Liver (tissue), 8 donors: ENCODE measurements at regions not wholly inside any gene's neighbourhood (a gene's known extent, or its start where the extent isn't known, plus 50 kb on each side); places are given as distances from the start of the nearest gene placed in this dataset.

Source experiments
- DNase-seq: peaks from one replicate; pipeline ENCODE4 v3.0.0-alpha.2; 2017; ENCODE audit warnings: low spot score
- H3K27ac ChIP-seq, 2 donors: one replicate each; pipeline ENCODE4 v1.7.0; 2013; ENCODE audit warnings: inconsistent platforms in 2 of 2, low read length in 2 of 2, control low read depth in 1 of 2, low read depth in 1 of 2, mild to moderate bottlenecking in 1 of 2
- H3K27me3 ChIP-seq, 4 donors: one replicate each; pipeline versions ENCODE4 v1.6.1 to v1.7.0; 2013; ENCODE audit warnings: low read length in 3 of 4, inconsistent platforms in 1 of 4, mild to moderate bottlenecking in 1 of 4, moderate library complexity in 1 of 4; ENCODE audit not compliant: control insufficient read depth in 4 of 4, insufficient read depth in 4 of 4
- H3K36me3 ChIP-seq, 4 donors: one replicate each; pipeline versions ENCODE4 v1.6.1 to v1.7.0; 2013; ENCODE audit warnings: low read length in 3 of 4, mild to moderate bottlenecking in 3 of 4, low read depth in 1 of 4, moderate library complexity in 1 of 4; ENCODE audit not compliant: control insufficient read depth in 4 of 4, insufficient read depth in 3 of 4
- H3K4me1 ChIP-seq, 4 donors: one replicate each; pipeline versions ENCODE4 v1.6.1 to v1.7.0; 2013; ENCODE audit warnings: low read length in 3 of 4, mild to moderate bottlenecking in 3 of 4, moderate library complexity in 1 of 4; ENCODE audit not compliant: control insufficient read depth in 4 of 4, insufficient read depth in 4 of 4
- H3K4me3 ChIP-seq, 3 donors: one replicate each; pipeline versions ENCODE4 v1.6.1 to v1.7.0; 2013; ENCODE audit warnings: low read length in 3 of 3, control low read depth in 1 of 3, low read depth in 1 of 3, mild to moderate bottlenecking in 1 of 3
- H3K9ac ChIP-seq, 2 donors: one replicate each; pipeline ENCODE4 v1.7.0; 2013; ENCODE audit warnings: low read length in 2 of 2, mild to moderate bottlenecking in 2 of 2, moderate library complexity in 2 of 2, control low read depth in 1 of 2, low read depth in 1 of 2
- H3K9me3 ChIP-seq, 4 donors: one replicate each; pipeline versions ENCODE4 v1.6.1 to v1.7.0; 2013; ENCODE audit warnings: low read length in 3 of 4; ENCODE audit not compliant: control insufficient read depth in 4 of 4
- ATF3 ChIP-seq: IDR thresholded peaks from 2 replicates; pipeline ENCODE4 v1.6.1; 2016; ENCODE audit warnings: antibody characterized with exemption
- EGR1 ChIP-seq, 2 donors: IDR thresholded peaks; 2 replicates each; pipeline ENCODE4 v1.6.1; 2016 to 2018; ENCODE audit warnings: antibody characterized with exemption in 2 of 2, low read depth in 2 of 2
- FOXA1 ChIP-seq: IDR thresholded peaks from 2 replicates; pipeline ENCODE4 v1.6.1; 2016; ENCODE audit warnings: antibody characterized with exemption
- FOXA2 ChIP-seq: IDR thresholded peaks from 2 replicates; pipeline ENCODE4 v1.6.1; 2016; ENCODE audit warnings: antibody characterized with exemption
- GABPA ChIP-seq, 2 donors: IDR thresholded peaks in 1 of 2; conservative IDR thresholded peaks in 1 of 2; 2 replicates each; pipeline ENCODE4 v1.6.1; 2016; ENCODE audit warnings: antibody characterized with exemption in 2 of 2, mild to moderate bottlenecking in 1 of 2, moderate library complexity in 1 of 2
- HNF4A ChIP-seq, 2 donors: conservative IDR thresholded peaks; 2 replicates each; pipeline ENCODE4 v1.6.1; 2016; ENCODE audit warnings: antibody characterized with exemption in 2 of 2, mild to moderate bottlenecking in 2 of 2
- HNF4G ChIP-seq: IDR thresholded peaks from 2 replicates; pipeline ENCODE4 v1.6.1; 2016; ENCODE audit warnings: antibody characterized with exemption
- JUND ChIP-seq, 2 donors: IDR thresholded peaks; 2 replicates each; pipeline ENCODE4 v1.6.1; 2016; ENCODE audit warnings: antibody characterized with exemption in 2 of 2
- MAX ChIP-seq: IDR thresholded peaks from 2 replicates; pipeline ENCODE4 v1.6.1; 2016; ENCODE audit warnings: antibody characterized with exemption
- NR2F2 ChIP-seq: IDR thresholded peaks from 2 replicates; pipeline ENCODE4 v1.6.1; 2016; ENCODE audit warnings: antibody characterized with exemption
- RAD21 ChIP-seq, 2 donors: IDR thresholded peaks; 2 replicates each; pipeline ENCODE4 v1.6.1; 2016; ENCODE audit warnings: antibody characterized with exemption in 2 of 2, mild to moderate bottlenecking in 2 of 2
- RXRA ChIP-seq, 2 donors: IDR thresholded peaks; 2 replicates each; pipeline ENCODE4 v1.6.1; 2017 to 2018; ENCODE audit warnings: antibody characterized with exemption in 2 of 2, mild to moderate bottlenecking in 1 of 2
- SP1 ChIP-seq: IDR thresholded peaks from 2 replicates; pipeline ENCODE4 v1.6.1; 2018; ENCODE audit warnings: antibody characterized with exemption, mild to moderate bottlenecking
- TAF1 ChIP-seq: conservative IDR thresholded peaks from 2 replicates; pipeline ENCODE4 v1.6.1; 2016; ENCODE audit warnings: antibody characterized with exemption, mild to moderate bottlenecking
- YY1 ChIP-seq: IDR thresholded peaks from 2 replicates; pipeline ENCODE4 v1.6.1; 2016; ENCODE audit warnings: antibody characterized with exemption, mild to moderate bottlenecking
- WGBS: extraction: QIAGEN DNeasy Blood & Tissue Kit; methylation state at CpG from one replicate; pipeline ENCODE4 v1.1.7; 2013; 5-methylcytosine and 5-hydroxymethylcytosine counted together
- TF ChIP-seq, protein P1 (sequence below): fragments of 150-350 bp; IDR thresholded peaks from 2 replicates; pipeline ENCODE4 v1.5.1; 2017; ENCODE audit warnings: improper control_type of control experiment, low read depth, low read length; ENCODE audit not compliant: missing input control
- donor health status: healthy.
- donor health status: healthy.
- donor health status: healthy.
- donor health status: healthy.
- donor health status: healthy.

GRCh38 chr10:53579773-53580172 lies 807.2 kb upstream of the MBL2 start (continued):
- TF ChIP-seq MAX (no peak), JUND (IDR thresholded peaks at IDR 0.05) (no peak), GABPA (IDR thresholded peaks at IDR 0.05 in 1 of 2, conservative IDR thresholded peaks at IDR 0.05 in 1 of 2) (no peak), FOXA2 (no peak), SP1 (no peak)

DNA sequence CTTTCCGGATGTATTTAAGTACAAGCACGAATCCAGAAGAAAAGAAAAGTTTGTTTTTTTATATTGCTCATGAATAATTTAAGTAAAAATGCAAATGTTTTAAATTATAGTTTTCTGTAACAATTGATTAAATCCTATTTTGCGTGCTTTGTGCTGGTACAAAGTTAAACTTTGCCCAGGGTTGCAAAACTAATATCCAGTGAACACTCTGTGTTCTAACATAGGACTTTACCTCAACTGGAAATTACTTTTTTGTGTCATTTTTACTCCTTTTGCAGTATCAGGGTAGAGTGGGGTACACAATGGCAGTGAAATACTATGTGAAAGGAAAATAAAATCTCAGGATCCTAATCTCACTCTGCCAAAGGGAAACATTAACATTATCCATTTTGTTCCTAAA lies 801.4 kb upstream of the MBL2 start:
- no peak for TF ChIP-seq JUND (IDR thresholded peaks at IDR 0.05)
- TF ChIP-seq RAD21 (IDR thresholded peaks at IDR 0.05), result peak in 1 of 2 donors; percentile 15
- peak; percentile 82 to 86 for TF ChIP-seq HNF4A (conservative IDR thresholded peaks at IDR 0.05)
- no peak for TF ChIP-seq EGR1 (IDR thresholded peaks at IDR 0.05; ENCODE audit: low read depth in 2 of 2)
- TF ChIP-seq ATF3, result no peak
- TF ChIP-seq GABPA (IDR thresholded peaks at IDR 0.05 in 1 of 2, conservative IDR thresholded peaks at IDR 0.05 in 1 of 2), result no peak
- no peak for TF ChIP-seq RXRA (IDR thresholded peaks at IDR 0.05)
- TF ChIP-seq FOXA1, result no peak
- TF ChIP-seq FOXA2, result no peak
- peak; percentile 48 for TF ChIP-seq HNF4G
- peak; percentile 68 for TF ChIP-seq SP1
- no peak for TF ChIP-seq NR2F2
- 68% methylated on average over 3 of the region's 3 CpGs for WGBS
- Histone ChIP-seq H3K27me3 (no peaks in the 10 kb centered on the region), H3K36me3 (no peaks in the 10 kb centered on the region), H3K4me3 (no peak overlapping the region), H3K9me3 (no peaks in the 10 kb centered on the region), H3K4me1 (peaks cover 2 to 22% (median 8%) of the 10 kb centered on the region in 4 donors), H3K9ac (no peak overlapping the region), H3K27ac (peak overlapping the region; percentile 38 to 51)
- no peak for DNase-seq

DNA sequence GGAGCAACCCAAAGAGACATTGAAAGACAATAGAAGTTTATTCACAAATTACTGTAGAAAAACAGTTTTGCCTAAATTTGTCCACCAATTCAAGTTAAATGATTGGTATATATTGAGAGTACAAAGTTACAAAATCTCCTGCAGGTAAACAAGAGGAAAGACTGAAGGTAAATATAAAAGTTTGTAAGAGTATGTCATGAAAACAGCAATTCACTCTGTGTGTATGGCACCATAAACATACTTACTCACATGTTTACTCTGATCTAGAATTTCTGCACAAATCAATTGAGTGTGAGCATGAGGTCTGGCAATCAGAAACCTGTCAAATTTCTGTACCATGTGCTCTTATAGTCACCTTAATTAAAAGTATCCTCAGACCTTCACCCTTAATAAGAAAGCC lies 800.9 kb upstream of the MBL2 start:
- Histone ChIP-seq H3K4me1 (peaks cover 2 to 22% (median 8%) of the 10 kb centered on the region in 4 donors), H3K27me3 (no peaks in the 10 kb centered on the region), H3K9ac (no peak overlapping the region), H3K36me3 (no peaks in the 10 kb centered on the region), H3K27ac (peak overlapping the region; percentile 38 to 60), H3K4me3 (no peak overlapping the region), H3K9me3 (no peaks in the 10 kb centered on the region)
- no peak for TF ChIP-seq JUND (IDR thresholded peaks at IDR 0.05)
- peak; percentile 84 for TF ChIP-seq FOXA2
- DNase-seq, result no peak

- H3K27ac ChIP-seq, result peak overlapping the region; percentile 38 to 60
- H3K9me3 ChIP-seq, result no peaks in the 10 kb centered on the region
- TF ChIP-seq YY1 (peak; percentile 13), RAD21 (IDR thresholded peaks at IDR 0.05) (no peak), HNF4A (conservative IDR thresholded peaks at IDR 0.05) (peak; percentile 46 to 56), TAF1 (no peak), NR2F2 (no peak), SP1 (peak; percentile 6)
- TF ChIP-seq, protein P1, sequence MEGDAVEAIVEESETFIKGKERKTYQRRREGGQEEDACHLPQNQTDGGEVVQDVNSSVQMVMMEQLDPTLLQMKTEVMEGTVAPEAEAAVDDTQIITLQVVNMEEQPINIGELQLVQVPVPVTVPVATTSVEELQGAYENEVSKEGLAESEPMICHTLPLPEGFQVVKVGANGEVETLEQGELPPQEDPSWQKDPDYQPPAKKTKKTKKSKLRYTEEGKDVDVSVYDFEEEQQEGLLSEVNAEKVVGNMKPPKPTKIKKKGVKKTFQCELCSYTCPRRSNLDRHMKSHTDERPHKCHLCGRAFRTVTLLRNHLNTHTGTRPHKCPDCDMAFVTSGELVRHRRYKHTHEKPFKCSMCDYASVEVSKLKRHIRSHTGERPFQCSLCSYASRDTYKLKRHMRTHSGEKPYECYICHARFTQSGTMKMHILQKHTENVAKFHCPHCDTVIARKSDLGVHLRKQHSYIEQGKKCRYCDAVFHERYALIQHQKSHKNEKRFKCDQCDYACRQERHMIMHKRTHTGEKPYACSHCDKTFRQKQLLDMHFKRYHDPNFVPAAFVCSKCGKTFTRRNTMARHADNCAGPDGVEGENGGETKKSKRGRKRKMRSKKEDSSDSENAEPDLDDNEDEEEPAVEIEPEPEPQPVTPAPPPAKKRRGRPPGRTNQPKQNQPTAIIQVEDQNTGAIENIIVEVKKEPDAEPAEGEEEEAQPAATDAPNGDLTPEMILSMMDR, result no peak
- H3K4me1 ChIP-seq, result peaks cover 2 to 22% (median 8%) of the 10 kb centered on the region in 4 donors
- WGBS, result 63% methylated on average over 1 of the region's 1 CpG
- no peaks in the 10 kb centered on the region for H3K27me3 ChIP-seq
- H3K4me3 ChIP-seq, result no peak overlapping the region
- no peak for DNase-seq
- no peaks in the 10 kb centered on the region for H3K36me3 ChIP-seq
- no peak overlapping the region for H3K9ac ChIP-seq
Observed at GRCh38 chr10:53572799-53573198, 800.2 kb upstream of the MBL2 start.
